ENCODE measurements at regions not wholly inside any gene's neighbourhood (a gene's known extent, or its start where the extent isn't known, plus 50 kb on each side); places are given as distances from the start of the nearest gene placed in this dataset.

GRCh38 chr13:38210928-38211596 lies 138.6 kb upstream of the UFM1 start:
- Histone ChIP-seq H3K27me3 (replicated peaks in 1 of 4; ENCODE audit: control extremely low read depth in 1 of 4, control insufficient read depth in 3 of 4, insufficient read depth in 4 of 4, low read length in 3 of 4) (no peaks in the 10 kb centered on the region), H3K4me3 (ENCODE audit: control extremely low read depth in 1 of 5, extremely low read depth in 1 of 5, insufficient read depth in 1 of 5, low read depth in 2 of 5, low read length in 4 of 5) (no peak overlapping the region), H3K9me3 (ENCODE audit: control extremely low read depth in 1 of 3, control insufficient read depth in 2 of 3, insufficient read depth in 1 of 3, low read length in 2 of 3) (peaks cover 0 to 2% (median 0%) of the 10 kb centered on the region in 3 donors), H3K27ac (ENCODE audit: low read length in 2 of 2) (no peak overlapping the region), H4K20me1 (ENCODE audit: control insufficient read depth, insufficient read depth, low read length, poor library complexity, severe bottlenecking) (no peaks in the 10 kb centered on the region), H3K9ac (ENCODE audit: low read length) (no peak overlapping the region), H3K4me1 (ENCODE audit: control insufficient read depth in 2 of 2, insufficient read depth in 2 of 2, low read length in 2 of 2) (no peaks in the 10 kb centered on the region), H3K36me3 (replicated peaks in 1 of 2; ENCODE audit: control extremely low read depth in 1 of 2, control insufficient read depth in 1 of 2, extremely low read depth in 1 of 2, insufficient read depth in 2 of 2, low read length in 1 of 2) (no peaks in the 10 kb centered on the region), H3K79me2 (ENCODE audit: control insufficient read depth, insufficient read depth, low read length) (no peaks in the 10 kb centered on the region), H3K4me2 (replicated peaks; ENCODE audit: low read depth, low read length, poor library complexity, severe bottlenecking) (no peak overlapping the region), H2AFZ (ENCODE audit: insufficient read depth, low read depth, low read length, poor library complexity, severe bottlenecking) (no peak overlapping the region)
- no peaks in the 10 kb centered on the region for H3K4me1 Mint-ChIP-seq
- ChIA-PET POLR2A (no interaction called here), CTCF (no interaction called here)
- no peak for DNase-seq
- intact Hi-C loops (cut with micrococcal nuclease) = no loop called here
- H3K27me3 Mint-ChIP-seq = no peaks in the 10 kb centered on the region
- H3K27ac Mint-ChIP-seq = no peak overlapping the region
- TF ChIP-seq CTCF (IDR thresholded peaks at IDR 0.05) (no peak), EZH2 (IDR thresholded peaks at IDR 0.05; ENCODE audit: borderline replicate concordance, insufficient read depth, low read depth, low read length, poor library complexity, severe bottlenecking) (no peak)
- ATAC-seq (ENCODE audit: low read depth) = no peak
- 80% methylated on average over 2 of the region's 3 CpGs for WGBS (ENCODE audit: insufficient coverage)
- H3K9me3 Mint-ChIP-seq (ENCODE audit: insufficient read depth) = peaks cover 7% of the 10 kb centered on the region
- H3K4me3 Mint-ChIP-seq = no peak overlapping the region

GRCh38 chr13:38204556-38204955 lies 145.1 kb upstream of the UFM1 start:
- Mint-ChIP-seq H3K27me3 (no peaks in the 10 kb centered on the region), H3K4me1 (no peaks in the 10 kb centered on the region), H3K27ac (no peak overlapping the region), H3K4me3 (no peak overlapping the region), H3K9me3 (ENCODE audit: insufficient read depth) (no peaks in the 10 kb centered on the region)
- intact Hi-C loops (cut with micrococcal nuclease) = no loop called here
- Histone ChIP-seq H2AFZ (ENCODE audit: insufficient read depth, low read depth, low read length, poor library complexity, severe bottlenecking) (no peak overlapping the region), H3K4me1 (ENCODE audit: control insufficient read depth in 2 of 2, insufficient read depth in 2 of 2, low read length in 2 of 2) (no peaks in the 10 kb centered on the region), H4K20me1 (ENCODE audit: control insufficient read depth, insufficient read depth, low read length, poor library complexity, severe bottlenecking) (no peaks in the 10 kb centered on the region), H3K79me2 (ENCODE audit: control insufficient read depth, insufficient read depth, low read length) (no peaks in the 10 kb centered on the region), H3K36me3 (replicated peaks in 1 of 2; ENCODE audit: control extremely low read depth in 1 of 2, control insufficient read depth in 1 of 2, extremely low read depth in 1 of 2, insufficient read depth in 2 of 2, low read length in 1 of 2) (no peaks in the 10 kb centered on the region), H3K9me3 (ENCODE audit: control extremely low read depth in 1 of 3, control insufficient read depth in 2 of 3, insufficient read depth in 1 of 3, low read length in 2 of 3) (no peaks in the 10 kb centered on the region), H3K4me2 (replicated peaks; ENCODE audit: low read depth, low read length, poor library complexity, severe bottlenecking) (no peak overlapping the region), H3K27ac (ENCODE audit: low read length in 2 of 2) (no peak overlapping the region), H3K9ac (ENCODE audit: low read length) (no peak overlapping the region), H3K4me3 (ENCODE audit: control extremely low read depth in 1 of 5, extremely low read depth in 1 of 5, insufficient read depth in 1 of 5, low read depth in 2 of 5, low read length in 4 of 5) (no peak overlapping the region), H3K27me3 (replicated peaks in 1 of 4; ENCODE audit: control extremely low read depth in 1 of 4, control insufficient read depth in 3 of 4, insufficient read depth in 4 of 4, low read length in 3 of 4) (peaks cover 0 to 5% (median 0%) of the 10 kb centered on the region in 4 experiments)
- no peak for DNase-seq
- POLR2A ChIA-PET = no interaction called here
- CTCF ChIA-PET = no interaction called here
- no peak for TF ChIP-seq EZH2 (IDR thresholded peaks at IDR 0.05; ENCODE audit: borderline replicate concordance, insufficient read depth, low read depth, low read length, poor library complexity, severe bottlenecking)
- no peak for TF ChIP-seq CTCF (IDR thresholded peaks at IDR 0.05)
- ATAC-seq (ENCODE audit: low read depth) = no peak
